Nucleus accumbens (tissue), 56 donors: ENCODE measurements at regions not wholly inside any gene's neighbourhood (a gene's known extent, or its start where the extent isn't known, plus 50 kb on each side); places are given as distances from the start of the nearest gene placed in this dataset.

Experiments
- DNase-seq, 56 donors: peaks; one replicate each; lab custom pipeline; 2025; lab: John Stamatoyannopoulos, UW

GRCh38 chr12:23049180-23049579 is 424.2 kb downstream of the ETNK1 start:
- no peak for DNase-seq

DNA sequence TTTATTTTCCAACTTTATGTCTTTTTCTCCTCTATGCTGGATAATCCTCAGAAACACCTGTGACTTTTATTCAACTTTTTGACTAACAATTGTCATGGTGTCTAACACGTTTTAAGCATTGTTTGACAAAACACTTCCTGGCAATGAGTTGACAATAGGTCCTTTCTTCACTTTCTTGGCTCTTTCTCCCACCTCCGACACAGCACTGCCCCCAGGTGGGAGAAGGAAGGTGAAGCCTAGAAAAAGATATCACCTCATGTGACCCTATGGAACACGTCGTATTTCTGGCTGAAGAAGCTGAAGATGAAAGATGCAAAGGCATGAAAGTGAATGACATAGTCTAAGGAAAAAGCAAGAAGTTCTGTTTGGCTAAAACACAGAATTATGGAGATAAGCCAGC is 430.0 kb downstream of the ETNK1 start:
- no peak for DNase-seq

GRCh38 chr12:23057571-23057970 is 432.6 kb downstream of the ETNK1 start:
- no peak for DNase-seq

DNA sequence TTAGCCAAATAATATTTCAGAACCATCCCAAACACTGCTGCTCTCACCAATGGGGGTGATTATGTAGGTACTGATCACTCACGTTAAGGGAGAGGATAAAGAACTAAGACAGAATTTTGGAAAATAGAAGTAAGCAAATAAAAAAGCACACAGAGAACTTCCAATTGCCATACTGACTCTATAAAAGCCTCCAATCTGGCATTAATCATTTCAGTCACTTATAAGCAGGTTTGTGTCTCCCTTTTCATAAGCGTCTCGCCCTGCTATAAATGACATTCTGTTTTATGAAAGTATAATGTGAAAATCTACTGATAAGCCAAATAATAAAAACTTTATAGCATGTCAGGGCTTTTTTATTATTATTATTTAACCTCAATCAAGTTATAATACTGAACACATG is 435.2 kb downstream of the ETNK1 start:
- DNase-seq: no peak

DNA sequence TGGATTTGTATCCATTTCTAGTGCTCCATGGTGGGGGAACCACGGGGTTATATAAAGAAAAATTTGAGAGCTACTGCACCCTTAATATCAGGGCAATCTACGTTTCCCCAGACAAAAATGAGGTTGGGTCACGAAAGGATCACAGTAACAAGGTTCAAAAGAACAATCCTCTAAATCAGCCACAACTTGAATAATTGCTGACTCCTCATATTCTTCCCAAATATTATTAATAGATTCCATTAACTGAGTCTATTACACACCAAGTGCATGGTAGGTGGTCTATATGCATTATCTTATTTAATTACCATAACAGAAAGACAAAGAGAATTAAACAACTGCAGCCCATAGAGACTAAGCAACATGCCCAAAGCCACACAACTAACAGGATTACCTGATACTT is 438.2 kb downstream of the ETNK1 start:
- DNase-seq: no peak

- peak in 6 of 56 donors; percentile 1 to 7 (median 4) for DNase-seq
These were observed 441.1 kb downstream of the ETNK1 start for GRCh38 chr12:23066095-23066494.

DNA sequence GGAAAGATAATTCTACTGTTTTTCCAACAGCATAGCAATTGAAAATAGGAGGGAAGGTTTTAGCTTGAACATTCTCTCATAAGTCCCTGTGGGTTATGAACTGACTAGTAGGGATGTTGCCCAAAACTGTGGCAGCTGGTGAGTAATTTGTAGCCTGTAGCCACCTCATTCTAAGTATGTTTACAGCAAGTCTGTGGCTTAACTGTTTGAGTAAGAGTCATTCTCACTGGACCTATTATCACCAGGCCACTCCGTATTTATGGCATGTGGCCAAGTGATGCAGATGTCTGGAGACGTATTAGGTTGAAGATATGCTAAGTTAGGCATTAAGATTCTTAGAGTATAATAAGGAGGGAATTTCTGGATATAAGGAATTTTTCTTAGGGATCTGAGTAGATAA is 458.3 kb downstream of the ETNK1 start:
- no peak for DNase-seq

GRCh38 chr12:23084236-23084995 is 459.4 kb downstream of the ETNK1 start:
- no peak for DNase-seq

GRCh38 chr12:23088594-23088993 is 463.6 kb downstream of the ETNK1 start:
- DNase-seq: no peak

DNA sequence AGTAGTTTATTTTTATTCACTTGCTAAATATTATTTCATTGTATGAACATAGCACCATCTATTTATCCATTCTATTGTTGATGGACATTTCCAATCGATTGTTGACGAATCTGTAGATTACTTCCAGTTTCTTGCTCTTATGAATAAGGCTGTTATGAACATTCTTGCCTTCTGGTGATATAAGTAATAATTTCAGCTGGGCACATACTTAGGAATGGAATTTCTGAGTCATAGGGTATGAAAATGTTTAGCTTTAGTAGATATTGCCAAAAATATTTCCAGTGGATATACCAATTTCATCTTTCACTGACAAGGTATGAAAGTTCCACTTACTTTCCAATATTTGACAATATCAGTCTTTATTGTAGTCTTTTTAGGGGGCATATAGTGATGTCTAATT is 468.5 kb downstream of the ETNK1 start:
- no peak for DNase-seq

- DNase-seq: no peak
These were observed 471.4 kb downstream of the ETNK1 start for GRCh38 chr12:23096321-23096720.

- no peak for DNase-seq
These were observed 473.1 kb downstream of the ETNK1 start for GRCh38 chr12:23098110-23098509.

- no peak for DNase-seq
These were observed 473.5 kb downstream of the ETNK1 start for GRCh38 chr12:23098517-23098916.

DNA sequence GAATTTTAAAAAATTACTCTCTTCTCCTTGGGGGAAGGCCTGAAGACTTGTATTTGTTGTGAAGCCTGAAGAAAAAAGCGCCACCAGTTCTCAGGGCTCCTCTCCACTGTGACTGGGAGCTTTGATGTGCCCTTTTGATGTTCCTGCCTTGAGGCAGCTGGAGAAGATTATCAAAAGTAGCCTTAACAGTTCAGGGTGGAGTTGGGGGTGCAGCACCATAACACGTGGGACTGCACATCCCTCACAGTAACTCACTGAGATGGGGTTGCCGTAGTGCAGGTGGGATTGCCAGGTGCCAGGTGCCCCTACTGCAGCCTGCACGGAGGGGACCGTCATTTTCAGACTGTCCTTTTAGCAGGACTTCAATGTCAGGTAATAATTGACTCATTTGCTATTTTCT is 474.1 kb downstream of the ETNK1 start:
- no peak for DNase-seq

- no peak for DNase-seq
These were observed 474.6 kb downstream of the ETNK1 start for GRCh38 chr12:23099604-23100003.

- DNase-seq: no peak
These were observed 484.0 kb downstream of the ETNK1 start for GRCh38 chr12:23108957-23109356.

GRCh38 chr12:23113781-23114180 is 488.8 kb downstream of the ETNK1 start:
- DNase-seq: no peak

- no peak for DNase-seq
These were observed 491.0 kb downstream of the ETNK1 start for GRCh38 chr12:23115984-23116383.

DNA sequence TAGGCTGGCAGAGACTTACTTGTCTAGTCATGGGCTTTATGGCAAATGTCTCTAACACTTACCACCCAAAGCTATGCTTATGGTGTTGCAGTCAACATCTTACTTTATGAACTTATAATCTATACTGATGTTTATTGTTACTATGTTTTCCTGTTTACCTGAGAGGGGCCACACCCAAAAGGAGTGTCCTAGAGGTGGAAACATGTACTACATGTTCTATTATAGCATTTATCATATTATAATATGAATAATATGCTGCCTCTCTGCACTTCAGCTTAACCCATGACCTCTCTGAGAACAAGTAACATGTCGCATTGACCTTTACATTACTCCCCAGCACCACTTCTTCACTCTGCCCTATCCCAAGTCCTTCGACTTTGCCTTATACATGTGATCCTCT is 501.8 kb downstream of the ETNK1 start:
- DNase-seq: no peak

- no peak for DNase-seq
These were observed 502.7 kb downstream of the ETNK1 start for GRCh38 chr12:23127701-23128100.

- DNase-seq: no peak
These were observed 503.5 kb downstream of the ETNK1 start for GRCh38 chr12:23128462-23128861.

GRCh38 chr12:23132357-23132756 is 507.4 kb downstream of the ETNK1 start:
- no peak for DNase-seq

- no peak for DNase-seq
These were observed 508.5 kb downstream of the ETNK1 start for GRCh38 chr12:23133471-23133870.
